GM18870 (cell line): ENCODE measurements at regions not wholly inside any gene's neighbourhood (a gene's known extent, or its start where the extent isn't known, plus 50 kb on each side); places are given as distances from the start of the nearest gene placed in this dataset.

ENCODE experiments used
- ATAC-seq: cut with Tn5 transposase; IDR thresholded peaks from one replicate; pipeline ENCODE4 v1.9.1; 2021; ENCODE audit warnings: moderate library complexity; ENCODE audit not compliant: unreplicated experiment

- no peak for ATAC-seq
Measured at GRCh38 chr2:215609089-215610032, 173.5 kb upstream of the FN1 start.

DNA sequence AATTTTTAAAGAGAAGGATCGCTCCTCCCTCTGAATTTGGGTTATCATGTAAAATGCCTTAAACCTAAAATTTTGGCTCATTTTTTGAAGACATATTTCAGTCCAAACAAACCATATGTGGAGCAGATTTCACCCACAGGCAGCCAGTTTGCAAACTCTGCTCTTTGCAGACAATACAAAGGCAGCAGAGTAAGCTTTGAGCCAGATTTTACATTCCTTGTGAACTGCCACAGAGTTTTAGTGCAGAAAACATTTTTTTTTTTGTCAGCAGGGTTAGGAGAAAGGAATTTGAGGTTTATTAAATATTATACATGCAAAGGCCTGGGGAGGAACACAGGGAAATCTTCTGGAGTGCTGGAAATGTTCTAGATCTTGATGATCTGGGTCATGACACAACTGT is 171.9 kb upstream of the FN1 start:
- no peak for ATAC-seq

- no peak for ATAC-seq
Measured at GRCh38 chr2:215606219-215606618, 170.4 kb upstream of the FN1 start.

- ATAC-seq: no peak
Measured at GRCh38 chr2:215605214-215605613, 169.3 kb upstream of the FN1 start.

DNA sequence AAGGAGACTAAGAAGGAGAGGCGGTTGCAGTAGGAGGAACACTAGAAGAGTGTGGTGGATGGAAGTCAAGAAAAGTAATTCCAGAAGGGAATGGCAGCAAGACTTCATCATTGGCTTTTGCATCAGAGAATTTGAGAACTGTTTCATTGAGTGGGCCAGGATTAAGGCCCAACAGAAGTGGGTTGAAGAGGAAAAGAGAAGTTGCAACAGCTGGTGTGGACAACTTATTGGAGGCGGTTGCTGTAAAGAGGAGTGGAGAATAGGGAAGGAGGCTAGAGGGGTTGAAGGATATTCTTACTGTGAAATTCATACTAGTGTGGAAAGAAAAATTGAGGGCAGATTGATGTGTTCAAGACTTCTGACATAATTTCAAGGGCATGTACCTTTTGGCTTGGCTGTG is 168.7 kb upstream of the FN1 start:
- no peak for ATAC-seq

DNA sequence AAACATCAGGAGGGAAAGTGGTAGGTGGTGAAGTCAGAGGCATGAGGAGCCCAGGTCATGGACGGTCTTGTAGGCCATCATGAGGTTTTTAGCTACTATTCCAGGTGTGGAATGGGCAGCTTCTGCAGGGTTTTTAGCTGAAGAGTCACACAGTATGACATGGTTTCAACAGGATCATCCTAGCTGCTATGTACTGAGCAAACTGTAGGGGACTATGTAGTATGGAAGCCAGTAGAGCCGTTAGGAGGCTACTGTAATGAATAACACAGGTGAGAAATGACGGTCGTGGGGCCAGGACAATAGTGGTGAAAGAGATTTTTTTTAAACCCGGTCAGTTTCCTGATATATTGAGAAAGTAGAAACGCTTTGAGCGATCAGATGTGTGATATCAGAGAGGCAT is 167.6 kb upstream of the FN1 start:
- ATAC-seq: no peak

DNA sequence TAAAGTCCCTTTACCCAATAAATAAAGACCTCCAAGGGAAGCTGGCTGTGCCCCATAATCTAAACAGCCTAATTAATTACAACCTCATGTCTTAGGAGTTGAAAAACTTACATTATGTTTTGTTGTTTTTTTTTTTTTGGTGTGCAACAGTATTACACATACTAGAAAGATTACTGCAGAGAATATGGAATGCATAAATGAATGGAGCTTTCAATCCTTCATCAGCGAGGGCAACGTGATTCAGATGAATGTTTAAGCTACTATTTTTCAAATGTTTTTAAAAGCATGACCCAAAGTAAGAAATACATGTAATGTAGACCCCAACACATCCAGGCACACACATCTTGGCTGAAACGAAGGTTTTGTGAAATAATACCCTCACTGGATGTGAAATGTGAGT is 167.1 kb upstream of the FN1 start:
- no peak for ATAC-seq

DNA sequence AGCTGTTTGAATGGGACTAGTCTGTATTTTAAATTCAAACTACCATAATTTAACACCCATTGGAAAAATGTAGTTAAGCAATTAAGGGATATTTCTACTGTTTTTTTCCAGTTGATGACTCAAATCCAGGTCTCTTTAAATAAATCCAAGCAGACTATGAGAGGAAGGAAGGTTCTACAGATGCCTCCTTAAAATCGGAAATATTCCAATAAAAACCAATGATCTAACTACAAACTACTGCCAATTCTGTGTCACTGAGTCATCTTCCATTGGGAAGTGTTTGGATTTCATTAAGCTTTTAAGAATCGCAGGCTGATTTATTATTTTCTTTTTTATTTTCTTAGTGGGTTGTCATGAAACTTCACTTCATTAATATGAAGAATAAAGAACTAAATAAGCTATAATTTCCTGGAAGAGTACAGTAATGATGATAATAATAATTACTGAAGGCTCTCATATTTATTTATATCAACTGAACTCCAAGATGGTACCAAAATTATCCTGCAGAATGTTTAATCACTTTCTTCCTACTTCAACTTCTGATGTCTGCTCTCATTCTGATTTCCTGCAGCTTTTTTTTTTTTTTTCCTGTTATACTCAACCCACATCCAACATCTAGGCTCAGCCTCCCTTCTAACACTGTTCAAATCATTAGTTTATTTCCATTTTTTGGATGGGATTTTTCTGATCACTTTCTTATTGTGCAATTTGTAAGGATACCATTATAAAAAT is 166.3 kb upstream of the FN1 start:
- no peak for ATAC-seq

GRCh38 chr2:215601526-215601925 is 165.7 kb upstream of the FN1 start:
- ATAC-seq: no peak

- no peak for ATAC-seq
Measured at GRCh38 chr2:215598376-215598975, 162.6 kb upstream of the FN1 start.

GRCh38 chr2:215597577-215597976 is 161.7 kb upstream of the FN1 start:
- no peak for ATAC-seq

DNA sequence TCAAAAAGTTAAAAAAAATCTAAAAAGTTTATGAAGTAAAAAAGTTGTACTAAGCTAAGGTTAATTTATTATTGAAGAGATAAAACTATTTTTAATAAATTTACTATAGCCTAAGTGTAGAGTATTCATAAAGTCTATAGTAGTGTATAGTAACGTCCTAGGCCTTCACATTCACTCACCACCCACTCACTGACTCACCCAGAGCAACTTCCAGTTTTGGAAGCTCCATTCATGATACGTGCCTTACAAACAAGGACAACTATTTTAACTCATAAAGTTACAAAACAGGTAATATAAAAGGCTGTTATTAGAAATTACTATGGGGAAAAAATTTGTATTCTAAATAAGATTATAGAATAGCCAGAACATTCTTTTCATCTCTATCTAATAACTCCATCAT is 158.9 kb upstream of the FN1 start:
- no peak for ATAC-seq

GRCh38 chr2:215590010-215590745 is 154.3 kb upstream of the FN1 start:
- no peak for ATAC-seq

- ATAC-seq: no peak
Measured at GRCh38 chr2:215583881-215584280, 148.0 kb upstream of the FN1 start.

DNA sequence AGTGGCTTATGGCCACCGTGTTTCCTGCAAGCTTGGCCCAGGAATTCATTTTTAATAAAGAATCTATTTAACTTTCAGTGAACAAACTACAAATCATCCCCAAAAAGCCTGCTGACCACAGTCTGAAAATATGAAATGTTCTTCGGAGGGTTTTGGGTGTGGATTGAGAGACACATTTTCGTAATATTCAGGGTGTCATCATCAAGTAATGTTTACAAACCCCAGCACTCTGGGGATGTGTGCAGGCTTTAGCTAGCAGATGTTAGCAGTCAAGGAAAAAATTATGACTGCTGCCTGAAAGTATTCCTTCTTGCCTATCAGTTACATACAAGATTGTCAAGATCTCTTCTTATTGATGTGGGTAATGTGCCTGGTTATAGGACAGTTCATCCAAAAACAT is 143.9 kb upstream of the FN1 start:
- no peak for ATAC-seq

GRCh38 chr2:215577356-215577755 is 141.5 kb upstream of the FN1 start:
- ATAC-seq: no peak

DNA sequence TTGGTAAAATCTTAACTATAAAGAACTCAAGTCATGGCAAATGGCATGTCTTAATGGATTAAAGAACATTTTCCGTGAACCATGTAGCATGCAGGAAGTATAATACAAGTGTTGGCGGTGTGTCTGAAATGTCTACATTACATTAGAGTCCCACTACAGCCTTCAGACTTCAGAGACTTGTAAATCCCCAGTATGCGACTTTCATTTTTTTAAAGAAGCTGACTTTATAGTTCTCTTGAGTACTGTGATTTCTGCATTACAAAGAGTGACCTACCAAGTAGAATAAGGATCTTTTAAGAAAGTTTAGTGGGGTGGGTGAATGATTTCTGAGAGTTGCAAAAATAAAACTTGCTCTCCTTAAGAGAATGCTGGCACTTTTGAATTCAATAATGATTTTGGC is 140.7 kb upstream of the FN1 start:
- no peak for ATAC-seq

GRCh38 chr2:215573496-215573895 is 137.6 kb upstream of the FN1 start:
- ATAC-seq: no peak

GRCh38 chr2:215572341-215572848 is 136.5 kb upstream of the FN1 start:
- ATAC-seq: no peak

DNA sequence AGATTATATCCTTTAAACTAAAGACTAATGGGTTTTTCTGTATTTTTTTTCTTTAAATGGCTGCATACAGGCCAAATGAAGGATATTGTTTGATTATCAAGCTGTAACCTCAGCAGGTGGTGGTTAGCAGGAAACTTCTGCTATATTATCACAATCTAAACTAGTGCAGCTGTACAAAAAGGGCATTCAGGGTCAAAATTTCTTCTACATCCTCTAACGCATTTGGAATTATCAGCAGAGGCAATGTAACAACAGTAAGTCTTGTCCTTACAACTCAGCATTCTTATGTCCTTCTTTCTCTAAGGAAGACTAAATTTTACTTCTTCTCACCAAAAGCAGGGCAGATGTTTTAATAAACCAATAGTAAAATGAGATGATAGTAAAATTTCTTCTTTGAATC is 135.8 kb upstream of the FN1 start:
- ATAC-seq: no peak

DNA sequence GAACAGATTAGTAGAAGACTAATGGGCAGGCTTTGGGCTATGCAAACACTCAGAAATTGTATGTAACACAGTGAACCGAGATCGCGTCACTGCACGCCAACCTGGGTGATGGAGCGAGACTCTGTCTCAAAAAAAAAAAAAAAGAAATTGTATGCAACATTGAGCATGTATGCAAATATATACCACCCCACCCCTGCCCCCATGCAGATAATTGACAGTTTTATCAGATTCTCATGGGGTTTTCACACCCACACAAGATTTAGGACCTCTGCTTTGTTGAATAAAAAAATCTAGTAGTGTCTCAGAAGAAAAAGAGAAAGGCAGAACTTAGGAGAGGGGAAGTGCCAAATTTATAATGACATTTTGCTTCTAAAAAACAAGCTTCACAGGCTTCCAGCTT is 131.6 kb upstream of the FN1 start:
- peak; percentile 83 for ATAC-seq
